ENCODE measurements at regions not wholly inside any gene's neighbourhood (a gene's known extent, or its start where the extent isn't known, plus 50 kb on each side); places are given as distances from the start of the nearest gene placed in this dataset.
"Not testable (repeated sequence)": the region's sequence is repeated elsewhere in the genome, so short reads cannot be mapped to it uniquely, and the experiment has no call there.

DNA sequence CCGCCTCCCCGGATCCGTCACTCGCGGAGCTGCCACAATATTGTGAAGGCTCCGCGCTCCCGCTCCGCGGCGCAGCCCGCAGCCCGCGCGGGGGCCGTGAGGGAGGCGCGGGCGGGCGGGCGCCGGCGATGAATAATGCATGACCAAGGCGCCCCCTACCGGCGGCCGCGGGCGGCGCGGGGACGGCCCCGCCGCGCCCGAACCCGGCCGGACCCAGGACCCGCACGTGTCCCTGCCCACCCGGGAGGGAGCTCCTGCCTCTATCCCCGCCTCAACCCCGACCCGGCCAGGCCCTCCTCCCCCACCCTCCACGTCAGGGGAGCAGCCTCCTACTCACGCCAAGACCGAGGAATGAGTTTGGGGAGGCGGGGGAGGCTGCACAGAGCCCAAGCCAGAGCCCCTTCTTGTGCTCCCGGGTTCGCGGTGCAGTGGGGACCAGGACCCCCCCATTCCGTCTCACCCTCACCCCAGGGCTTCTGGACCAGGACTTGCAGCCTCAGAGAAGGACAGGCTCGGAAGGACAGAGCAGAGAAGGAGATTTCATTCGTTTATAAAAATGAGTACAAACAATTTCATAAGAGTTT is 70.8 kb upstream of the CASZ1 start:
- peak; percentile 42 for DNase-seq (ENCODE audit: low read depth)

DNA sequence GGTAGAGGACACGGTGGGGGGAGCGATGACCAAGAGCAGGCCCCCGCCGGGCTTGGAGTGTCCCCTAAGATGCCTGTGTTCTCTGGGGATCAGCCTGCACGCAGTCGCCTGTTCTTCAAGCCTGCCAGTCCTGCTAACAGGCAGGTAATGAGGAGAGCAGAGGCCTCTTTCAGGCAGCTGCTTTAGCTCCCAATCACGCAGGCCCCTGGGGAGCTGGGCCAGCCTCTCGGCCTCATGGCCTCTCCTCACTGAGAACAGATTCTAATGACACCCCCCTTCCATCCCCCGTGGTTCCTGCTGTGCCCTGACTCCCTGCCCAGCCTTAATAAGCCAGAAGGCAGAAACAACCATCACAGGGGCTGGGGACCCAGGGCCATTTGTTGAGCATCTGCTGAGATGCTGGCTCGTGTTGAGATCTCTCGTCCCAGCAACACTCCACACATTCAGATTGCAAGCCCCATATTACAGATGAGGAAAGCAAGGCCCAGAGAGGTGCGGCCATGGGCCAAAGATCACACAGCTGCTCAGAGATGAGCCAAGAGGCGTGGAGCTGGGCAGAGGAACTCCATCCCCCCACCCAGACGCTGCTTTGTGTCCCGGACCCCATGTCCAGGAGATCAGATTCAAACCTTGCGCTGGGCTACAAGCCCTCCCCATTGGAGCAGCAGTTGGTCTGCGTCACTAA is 71.6 kb upstream of the CASZ1 start:
- no peak for DNase-seq (ENCODE audit: low read depth)

DNA sequence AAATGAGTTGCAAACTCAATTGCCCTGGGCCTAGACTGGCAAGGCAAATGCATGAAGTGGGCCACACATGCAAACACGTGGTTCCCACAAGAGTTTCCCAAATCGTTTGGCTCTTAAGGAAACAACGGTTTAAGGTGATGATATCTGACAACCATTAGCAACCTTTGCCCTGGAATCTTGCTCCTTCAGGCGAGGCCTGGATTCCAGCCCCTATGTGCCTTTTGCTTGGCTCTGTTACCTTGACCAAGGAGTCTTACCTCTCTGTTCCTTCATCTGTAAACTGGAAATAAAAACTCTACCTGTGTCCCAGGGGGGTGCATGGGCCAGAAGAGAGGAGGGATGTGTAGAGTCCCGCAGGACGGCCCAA is 72.1 kb upstream of the CASZ1 start:
- no peak for DNase-seq (ENCODE audit: low read depth)

DNA sequence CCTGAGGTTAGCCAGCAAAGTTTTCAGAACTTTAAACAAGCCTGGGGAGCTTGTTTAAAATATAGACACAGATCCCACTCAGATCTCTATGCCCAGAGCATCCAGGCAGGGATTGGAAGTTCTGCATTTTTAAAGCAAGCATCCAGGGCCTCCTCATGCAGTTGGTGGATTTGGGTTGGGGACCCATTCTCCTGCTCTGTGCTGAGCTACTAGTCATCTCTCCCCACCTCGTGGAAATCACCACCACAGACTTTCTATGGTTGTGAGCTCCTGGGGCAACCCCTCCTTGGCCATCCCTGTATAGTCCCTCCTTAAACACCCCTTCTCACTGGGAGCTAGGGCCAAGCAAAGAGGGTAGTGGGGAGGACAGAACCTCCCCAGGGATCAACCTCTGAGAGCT is 73.5 kb upstream of the CASZ1 start:
- no peak for DNase-seq (ENCODE audit: low read depth)

DNA sequence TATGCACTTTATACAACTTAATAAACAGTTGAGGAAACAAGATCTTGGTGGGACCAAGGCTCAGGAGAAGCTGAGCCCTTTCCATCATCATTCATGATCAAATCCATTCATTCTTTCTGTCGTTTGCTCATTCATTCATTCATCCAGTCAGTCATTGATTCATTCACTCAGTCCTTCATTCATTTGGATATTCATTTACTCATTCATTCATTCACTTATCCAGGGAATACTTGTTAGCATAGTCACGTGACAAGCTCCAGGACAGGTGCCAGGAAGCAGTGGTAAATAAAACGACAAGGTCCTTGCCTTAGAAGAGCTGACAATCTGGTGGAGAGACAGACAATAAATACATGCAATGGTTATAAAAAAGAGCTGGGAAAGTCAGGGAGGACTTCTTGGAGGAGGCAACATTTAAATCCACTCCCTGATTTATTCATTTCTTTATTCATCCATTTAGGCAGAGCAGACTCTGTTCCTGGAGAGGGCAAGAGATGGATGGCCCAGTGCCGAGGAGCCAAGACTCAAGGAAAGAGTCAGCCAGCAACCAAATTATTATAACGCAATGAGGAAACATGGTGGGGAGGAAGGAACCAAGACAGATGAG is 74.1 kb upstream of the CASZ1 start:
- no peak for DNase-seq (ENCODE audit: low read depth)

DNA sequence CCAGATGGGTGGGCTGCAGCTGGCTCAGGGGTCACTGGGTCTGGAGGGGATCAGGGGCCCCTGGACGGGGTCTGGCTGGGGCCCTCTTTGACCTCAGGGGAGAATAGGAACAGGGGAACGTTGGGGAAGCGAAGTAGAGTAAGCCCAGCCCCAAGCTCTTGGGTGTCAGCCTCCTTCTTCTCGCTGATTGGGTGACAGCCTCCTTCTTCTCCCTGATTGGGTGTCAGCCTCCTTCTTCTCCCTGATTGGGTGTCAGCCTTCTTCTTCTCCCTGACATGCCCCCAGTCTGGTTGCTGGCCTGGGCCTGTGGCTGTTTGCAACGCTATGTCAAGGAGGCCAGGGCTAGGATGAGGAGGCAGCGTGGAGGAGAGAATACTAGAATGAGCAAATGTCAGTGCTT is 76.7 kb upstream of the CASZ1 start:
- DNase-seq (ENCODE audit: low read depth), result no peak

DNA sequence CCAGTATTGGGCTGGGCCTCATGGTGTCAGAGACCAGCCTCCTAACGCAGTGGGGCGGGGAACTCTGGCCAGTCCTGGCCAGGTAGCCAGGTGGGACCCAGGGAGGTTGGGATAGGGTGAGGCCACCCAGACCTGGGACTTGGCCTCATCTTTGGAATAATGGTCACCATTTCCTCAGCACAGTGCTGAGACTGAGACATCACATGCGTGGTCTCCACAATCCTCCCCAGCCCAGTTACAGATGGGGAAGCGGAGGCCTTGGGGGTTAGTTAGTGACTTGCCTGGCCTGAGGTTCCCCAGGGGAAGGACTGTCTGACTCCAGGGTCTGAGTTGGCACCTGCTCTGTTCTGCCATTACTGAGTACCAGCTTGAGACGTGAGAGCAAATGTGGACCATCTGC is 77.9 kb upstream of the CASZ1 start:
- no peak for DNase-seq (ENCODE audit: low read depth)

DNA sequence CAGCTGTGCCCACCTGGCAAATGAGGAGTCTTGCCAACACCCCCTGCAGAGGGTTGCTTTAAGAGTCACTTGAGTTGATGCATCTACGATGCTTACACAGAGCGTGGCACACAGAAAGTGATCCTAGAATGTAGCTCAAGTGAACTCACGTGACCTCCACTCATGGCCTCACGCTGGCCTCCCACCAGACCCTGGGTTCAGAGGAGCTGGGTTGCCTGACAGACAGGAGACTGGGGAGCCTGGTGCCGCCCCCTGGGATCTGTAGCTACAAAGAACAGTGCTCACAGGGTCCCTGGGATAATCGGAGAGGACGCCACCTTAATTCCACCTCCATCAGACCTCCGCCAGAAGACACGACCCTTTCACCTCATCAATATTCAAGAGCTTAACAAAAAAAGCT is 81.4 kb upstream of the CASZ1 start:
- DNase-seq (ENCODE audit: low read depth), result no peak

DNA sequence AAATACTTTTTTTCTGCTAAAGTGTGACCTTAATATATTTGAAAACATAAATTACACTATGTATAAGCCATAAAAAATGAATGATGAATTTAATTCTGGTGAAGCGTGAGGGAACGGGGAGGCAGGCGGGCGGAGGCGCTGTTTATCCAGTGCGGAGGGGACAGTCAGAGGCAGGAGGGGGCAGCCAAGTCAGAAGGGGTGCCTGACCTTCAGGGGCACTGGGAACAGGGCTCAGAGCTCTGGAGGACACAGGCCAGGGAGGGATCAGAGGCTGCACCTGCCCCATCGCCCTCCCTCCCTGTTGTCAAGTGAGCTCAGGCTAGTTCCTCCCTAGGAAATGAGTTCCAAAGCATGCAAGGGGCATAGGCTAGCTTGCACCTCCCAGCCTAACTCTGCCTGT is 82.0 kb upstream of the CASZ1 start:
- DNase-seq (ENCODE audit: low read depth), result no peak

DNA sequence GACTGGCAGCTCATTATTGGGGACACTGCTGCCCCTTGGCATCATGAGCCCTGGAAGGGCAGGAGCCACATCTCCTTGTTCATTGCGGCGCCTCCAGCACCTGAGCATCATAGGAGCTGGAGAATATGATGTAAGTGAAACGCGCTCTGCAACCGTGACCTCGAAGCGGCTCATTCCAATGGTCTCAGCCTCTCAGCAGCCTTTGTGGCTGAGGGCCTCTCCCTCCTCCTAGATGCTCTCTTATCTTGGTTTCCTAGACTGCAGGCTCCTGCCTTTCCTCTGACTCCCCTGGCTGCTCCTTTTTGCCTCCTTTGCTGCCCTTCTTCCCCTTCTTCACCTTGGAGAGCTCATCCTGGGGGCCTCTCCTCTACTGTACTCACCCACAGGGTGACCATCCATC is 83.6 kb upstream of the CASZ1 start:
- DNase-seq (ENCODE audit: low read depth), result no peak

DNA sequence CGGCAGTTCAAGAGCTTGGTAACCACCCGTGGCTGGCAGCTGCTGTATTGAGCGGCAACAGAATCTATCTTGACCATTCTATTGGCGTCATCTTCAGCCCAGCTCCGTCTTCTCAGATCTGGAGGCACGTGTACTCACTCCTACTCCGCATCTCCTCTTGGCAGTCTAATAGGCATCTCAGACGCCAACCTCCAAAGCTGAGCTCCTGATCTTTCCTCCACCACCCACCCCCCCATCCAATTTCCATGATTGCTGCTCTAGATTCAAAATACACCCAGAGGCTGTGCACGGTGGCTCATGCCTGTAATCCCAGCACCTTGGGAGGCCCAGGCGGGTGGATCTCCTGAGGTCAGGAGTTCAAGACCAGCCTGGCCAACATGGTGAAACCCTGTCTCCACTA is 84.6 kb upstream of the CASZ1 start:
- no peak for DNase-seq (ENCODE audit: low read depth)

DNA sequence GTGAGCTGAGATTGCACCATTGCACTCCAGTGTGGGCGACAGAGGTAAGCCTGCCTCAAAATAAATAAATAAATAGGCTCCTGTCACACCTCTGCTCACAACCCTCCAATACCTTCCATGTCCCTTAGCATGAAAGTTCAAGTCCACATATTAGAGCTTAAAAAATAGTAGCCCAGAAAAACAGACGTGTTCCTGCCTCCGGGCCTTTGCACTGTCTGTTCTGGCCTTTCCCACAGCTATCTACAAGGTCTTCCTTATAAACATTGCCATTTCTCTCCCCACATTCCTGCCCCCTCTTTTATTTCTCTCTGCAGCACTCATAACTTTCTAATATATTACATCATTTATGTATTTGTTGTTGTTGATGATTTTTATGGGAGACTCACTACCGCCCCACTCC is 85.6 kb upstream of the CASZ1 start:
- DNase-seq (ENCODE audit: low read depth), result no peak

DNA sequence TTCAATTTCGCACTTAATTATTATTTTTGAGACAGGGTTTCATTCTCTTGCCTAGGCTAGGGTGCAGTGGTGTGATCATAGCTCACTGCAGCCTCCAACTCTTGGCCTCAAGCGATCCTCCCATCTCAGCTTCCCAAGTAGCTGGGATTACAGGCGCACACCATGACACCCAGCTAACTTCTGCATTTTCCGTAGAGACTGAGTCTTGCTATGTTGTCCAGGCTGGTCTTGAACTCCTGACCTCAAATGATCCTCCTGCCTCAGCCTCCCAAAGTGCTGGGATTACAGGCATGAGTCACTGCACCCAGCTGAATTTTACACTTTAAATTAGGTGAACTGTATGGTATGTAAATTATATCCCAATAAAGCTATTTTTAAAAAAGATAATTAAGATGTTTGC is 90.6 kb upstream of the CASZ1 start:
- DNase-seq (ENCODE audit: low read depth), result not testable (repeated sequence)

DNA sequence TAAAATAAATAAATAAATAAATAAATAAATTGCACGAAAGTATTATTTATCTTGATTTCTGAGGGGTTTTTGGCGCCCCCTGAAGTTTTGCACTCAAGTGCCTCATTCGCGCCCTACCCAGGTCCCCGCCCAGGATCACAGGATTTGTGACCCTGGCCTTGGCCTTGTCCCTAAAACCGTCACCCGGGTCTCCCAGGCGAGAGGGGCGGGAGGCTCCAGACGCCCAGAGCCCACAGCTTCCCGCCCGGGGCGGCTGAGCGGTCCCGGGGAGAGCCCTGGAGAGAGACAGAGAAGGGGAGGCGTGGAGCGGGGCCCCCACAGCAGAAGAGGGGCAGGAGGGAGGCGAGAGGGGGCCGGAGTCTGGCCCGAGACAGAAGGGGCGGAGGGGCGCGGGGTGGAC is 91.8 kb upstream of the CASZ1 start:
- DNase-seq (ENCODE audit: low read depth), result no peak

DNA sequence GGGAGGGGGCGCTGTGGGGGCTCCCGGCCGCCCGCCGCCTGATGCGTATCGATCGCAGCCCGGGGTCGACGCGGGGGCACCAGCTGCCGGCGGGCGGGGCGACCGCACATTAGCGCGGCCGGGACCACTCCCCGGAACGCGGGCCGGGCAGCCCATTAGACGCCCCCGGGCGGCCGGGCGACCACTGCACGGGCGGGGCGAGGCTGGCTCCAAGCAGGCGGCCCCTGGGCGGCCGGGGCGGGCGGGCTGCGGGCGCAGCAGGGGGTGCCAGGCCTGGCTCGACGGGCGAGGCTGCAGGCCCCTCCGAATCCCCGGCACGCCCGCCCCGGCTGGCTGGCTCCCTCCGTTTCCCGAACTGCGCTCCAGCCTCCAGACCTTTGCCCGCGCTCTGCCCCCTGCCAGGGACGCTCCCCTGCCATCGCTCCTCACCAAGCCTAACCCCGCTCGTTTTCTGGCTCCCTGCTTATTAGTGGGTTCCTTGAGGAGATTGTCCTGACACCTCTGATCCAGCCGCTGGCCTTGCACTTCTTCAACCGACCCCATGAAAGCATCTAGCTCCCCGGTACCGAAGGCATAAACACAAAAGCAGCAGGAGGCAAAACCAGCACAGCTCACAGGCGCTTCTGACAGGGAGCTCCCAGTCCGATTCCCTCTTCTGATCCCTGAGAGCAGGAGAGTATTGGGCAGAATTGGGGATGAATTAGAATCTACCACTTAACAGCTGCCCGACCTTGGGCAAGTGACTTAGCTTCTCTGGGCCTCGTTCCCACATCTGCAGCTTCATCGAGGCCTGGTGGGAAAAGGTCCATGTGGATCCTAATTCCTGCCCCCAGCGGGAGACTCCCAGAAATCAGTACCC is 92.6 kb upstream of the CASZ1 start:
- no peak for DNase-seq (ENCODE audit: low read depth)

DNA sequence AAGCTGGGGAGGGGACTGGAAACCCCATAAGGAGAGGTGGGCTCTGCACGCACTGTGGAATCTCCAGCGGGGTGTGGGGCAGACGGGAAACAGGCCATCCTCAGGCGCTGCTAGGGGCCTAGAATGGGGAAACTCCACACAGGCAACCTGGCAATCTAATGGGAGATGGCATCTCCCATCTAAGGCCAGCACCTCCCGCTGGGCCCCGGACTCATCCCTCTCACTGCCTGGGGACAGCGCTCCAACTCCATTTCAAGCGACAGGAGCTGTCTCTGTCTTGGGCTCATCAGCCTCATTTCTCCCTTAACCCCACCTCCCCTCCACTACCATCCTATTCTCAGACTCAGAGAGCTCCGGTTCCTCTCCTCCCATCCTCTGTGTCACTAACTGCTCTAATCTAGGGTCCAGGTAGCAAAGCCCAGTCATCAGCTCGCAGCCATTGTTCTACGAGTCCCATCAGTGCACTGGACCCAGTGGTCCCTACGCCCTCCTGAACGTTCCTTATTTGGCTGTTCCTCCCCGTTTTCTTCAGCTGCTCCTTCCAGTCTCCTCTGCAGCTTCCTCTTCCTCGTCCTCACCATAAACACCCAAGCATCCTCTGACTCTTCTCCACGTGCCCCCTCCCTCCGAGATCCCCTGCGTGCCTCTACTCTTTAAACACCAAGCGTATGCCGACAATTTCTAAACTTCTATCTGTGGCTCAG is 93.4 kb upstream of the CASZ1 start:
- DNase-seq (ENCODE audit: low read depth), result no peak

DNA sequence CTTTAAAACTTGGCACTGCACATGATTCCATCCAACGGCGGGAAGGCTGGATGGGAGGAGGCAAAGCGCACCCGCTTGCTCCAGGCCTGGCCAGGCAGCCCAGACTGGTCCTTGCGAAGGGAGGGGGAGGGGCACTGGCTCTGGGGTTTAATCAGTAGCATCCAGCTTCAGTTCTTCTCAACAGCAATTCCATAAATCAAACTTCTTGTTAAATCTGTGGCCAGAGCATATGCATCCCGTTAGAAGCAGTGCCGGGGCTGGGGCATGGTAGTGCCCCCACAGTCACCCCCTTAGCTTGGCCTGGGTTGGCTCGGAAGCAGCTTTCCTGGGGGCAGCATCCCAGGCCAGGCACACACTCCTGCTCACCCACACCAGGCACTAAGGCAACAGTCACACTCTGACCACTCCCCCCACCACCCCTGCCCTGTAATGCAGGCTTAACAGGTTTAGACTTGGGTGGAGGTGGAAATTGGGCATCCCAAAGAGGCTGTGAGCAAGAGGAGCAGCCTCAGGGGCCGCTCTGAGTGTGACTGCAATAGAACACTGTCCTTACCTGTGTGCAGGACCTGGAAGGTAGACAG is 94.1 kb upstream of the CASZ1 start:
- DNase-seq (ENCODE audit: low read depth), result no peak

DNA sequence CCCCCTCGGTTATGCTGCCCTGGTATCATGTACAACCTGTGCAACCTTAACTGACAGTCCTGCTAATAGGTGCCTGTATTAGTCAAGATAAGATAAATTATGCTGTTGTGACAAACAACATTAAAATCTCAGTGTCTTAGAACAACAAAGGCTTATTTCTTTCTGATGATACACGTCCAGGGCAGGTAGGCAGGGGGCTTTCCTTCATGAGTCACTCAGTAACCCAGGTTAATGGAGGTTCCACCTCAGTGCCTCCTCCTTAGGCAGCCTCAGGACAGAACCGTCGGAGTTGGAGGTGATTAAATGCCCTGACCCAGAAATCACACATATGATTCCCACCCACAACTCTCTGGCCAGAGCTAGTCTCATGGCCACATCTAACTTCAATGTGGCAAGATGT is 94.6 kb upstream of the CASZ1 start:
- DNase-seq (ENCODE audit: low read depth), result no peak

DNA sequence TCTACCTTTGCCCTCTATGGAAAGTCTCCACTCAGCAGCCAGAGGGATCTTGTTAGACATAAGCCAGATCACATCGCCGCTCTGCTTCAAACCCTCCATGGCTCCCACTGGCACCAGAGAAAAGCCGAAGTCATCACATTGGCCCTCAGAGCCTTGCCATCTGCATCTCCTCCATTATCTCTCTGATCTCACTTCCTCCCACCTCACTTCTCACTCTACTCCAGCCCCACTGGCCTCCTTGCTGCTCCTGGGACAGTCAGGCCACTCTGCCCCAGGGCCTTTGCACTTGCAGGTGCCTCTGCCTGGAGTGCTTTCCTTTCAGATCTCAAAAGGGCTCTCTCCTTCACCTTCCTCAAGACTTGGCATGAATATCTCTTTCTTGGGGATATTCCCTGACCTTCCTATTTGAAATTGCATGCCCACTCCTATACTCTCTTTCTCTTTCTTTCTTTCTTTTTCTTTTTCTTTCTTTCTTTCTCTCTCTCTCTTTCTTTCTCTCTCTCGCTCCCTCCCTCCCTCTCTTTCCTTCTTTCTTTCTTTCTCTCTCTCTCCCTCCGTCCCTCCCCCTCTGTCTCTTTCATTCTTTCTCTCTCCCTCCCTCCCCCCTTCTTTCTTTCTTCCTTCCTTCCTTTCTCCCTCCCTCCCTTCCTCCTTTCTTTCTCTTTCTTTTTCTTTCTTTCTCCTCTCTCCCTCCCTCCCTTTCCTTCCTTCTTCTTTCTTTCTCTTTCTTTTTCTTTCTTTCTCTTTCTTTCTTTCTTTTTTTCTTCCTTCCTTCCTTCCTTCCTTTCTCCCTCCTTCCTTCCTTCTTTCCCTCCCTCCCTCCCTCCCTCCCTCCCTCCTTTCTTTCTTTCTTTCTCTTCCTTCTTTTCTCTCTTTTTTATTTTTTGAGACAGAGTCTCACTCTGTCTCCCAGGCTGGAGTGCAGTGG is 96.0 kb upstream of the CASZ1 start:
- no peak for DNase-seq (ENCODE audit: low read depth)

DNA sequence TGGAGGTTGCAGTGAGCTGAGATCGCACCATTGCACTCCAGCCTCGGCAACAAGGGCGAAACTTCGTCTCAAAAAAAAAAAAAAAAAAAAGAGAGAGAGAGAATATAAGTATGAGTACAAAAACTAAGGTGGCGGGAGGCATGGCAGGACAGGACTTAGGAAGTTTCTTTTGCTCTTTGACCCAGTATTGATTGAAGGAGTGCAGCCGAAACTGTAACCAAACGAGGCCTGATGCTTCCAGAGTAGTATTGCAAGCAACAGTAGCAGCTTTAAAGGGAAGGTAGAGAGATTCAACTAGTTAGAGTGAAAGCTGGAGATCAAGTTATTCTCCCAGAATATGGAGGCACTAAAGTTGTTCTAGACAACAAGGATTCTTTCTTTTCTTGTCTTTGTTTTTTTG is 99.2 kb upstream of the CASZ1 start:
- DNase-seq (ENCODE audit: low read depth), result no peak

DNA sequence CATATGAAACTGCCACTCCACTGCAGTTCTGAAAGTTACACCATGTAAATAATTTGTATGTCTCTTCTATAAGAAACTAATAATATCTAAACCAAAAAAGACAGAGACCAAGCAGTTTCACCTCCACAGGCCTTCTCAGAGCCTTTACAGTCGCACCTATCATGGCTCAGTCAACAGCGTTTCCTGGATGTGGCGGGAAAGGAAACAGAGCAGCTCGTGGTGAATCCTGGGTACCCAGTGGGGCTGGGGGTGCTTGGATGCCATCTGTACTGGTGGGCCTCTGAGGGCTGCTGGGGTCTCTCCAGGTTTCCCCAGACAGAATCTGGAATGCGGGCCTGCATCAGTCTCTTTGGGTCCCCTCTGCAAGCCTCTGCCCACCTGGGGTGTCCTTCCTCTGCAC is 100.2 kb upstream of the CASZ1 start:
- DNase-seq (ENCODE audit: low read depth), result no peak

Data from T follicular helper cell (primary cell).